OCI-LY3 (cell line): ENCODE measurements at regions not wholly inside any gene's neighbourhood (a gene's known extent, or its start where the extent isn't known, plus 50 kb on each side); places are given as distances from the start of the nearest gene placed in this dataset.

ENCODE experiments used
- H2AFZ ChIP-seq: fragments of 200-600, 300-600 bp; shearing (Covaris generic); 2 replicates; pipeline ENCODE4 v1.6.0; 2014; ENCODE audit warnings: antibody characterized with exemption, low read depth, low read length
- H3K27ac ChIP-seq: fragments of 200-600, 300-600 bp; sonication (generic); 2 replicates; pipeline ENCODE4 v1.5.1; 2014; ENCODE audit warnings: mild to moderate bottlenecking, low read length, moderate library complexity, mixed read lengths
- H3K27me3 ChIP-seq: fragments of 200-600, 300-600 bp; sonication (generic); 2 replicates; pipeline ENCODE4 v1.6.1; 2014; ENCODE audit warnings: low read depth, low read length, mixed read lengths
- H3K36me3 ChIP-seq: fragments of 200-600, 300-600 bp; sonication (generic); replicated peaks from 2 replicates; pipeline ENCODE3; 2014; ENCODE audit warnings: low read depth, low read length, mixed read lengths
- H3K4me1 ChIP-seq: fragments of 300-600, 200-600 bp; sonication (generic); 2 replicates; pipeline ENCODE4 v1.6.1; 2014; ENCODE audit warnings: low read length, mixed read lengths
- H3K4me2 ChIP-seq: fragments of 200-600, 300-600 bp; sonication (generic); 2 replicates; pipeline ENCODE4 v1.6.1; 2014; ENCODE audit warnings: low read length, mixed read lengths
- H3K4me3 ChIP-seq: fragments of 300-600, 200-600 bp; sonication (generic); 2 replicates; pipeline ENCODE4 v1.5.1; 2014; ENCODE audit warnings: antibody characterized with exemption, mild to moderate bottlenecking, low read length, moderate library complexity
- H3K79me2 ChIP-seq: fragments of 300-600, 200-600 bp; shearing (Covaris generic); 2 replicates; pipeline ENCODE4 v1.6.1; 2014; ENCODE audit warnings: mild to moderate bottlenecking, low read length, mixed read lengths
- H3K9ac ChIP-seq: fragments of 300-600, 200-600 bp; shearing (Covaris generic); 2 replicates; pipeline ENCODE4 v1.6.0; 2014; ENCODE audit warnings: mild to moderate bottlenecking, low read length, moderate library complexity
- H3K9me3 ChIP-seq: fragments of 200-600, 300-600 bp; shearing (Covaris generic); 2 replicates; pipeline ENCODE4 v1.6.1; 2014; ENCODE audit warnings: low read length, mixed read lengths; ENCODE audit not compliant: insufficient read depth
- H4K20me1 ChIP-seq: fragments of 200-600, 300-600 bp; sonication (generic); 2 replicates; pipeline ENCODE4 v1.6.1; 2016; ENCODE audit warnings: low read length, mixed read lengths; ENCODE audit not compliant: insufficient read depth
- CTCF ChIP-seq: fragments of 200-600, 300-600 bp; sonication (generic); IDR thresholded peaks from 2 replicates; pipeline ENCODE4 v1.5.1; 2014; ENCODE audit warnings: antibody characterized with exemption, low read length, low read depth
- EZH2phosphoT487 ChIP-seq: fragments of 200-600 bp; shearing (Covaris generic); IDR thresholded peaks from 2 replicates; pipeline ENCODE4 v1.6.1; 2018; ENCODE audit warnings: antibody characterized with exemption, mixed run types, low read depth

- no peak for TF ChIP-seq EZH2phosphoT487
- no peak for TF ChIP-seq CTCF
- Histone ChIP-seq H3K27me3 (no peaks in the 10 kb centered on the region), H3K9me3 (no peaks in the 10 kb centered on the region), H3K36me3 (no peaks in the 10 kb centered on the region), H3K79me2 (no peaks in the 10 kb centered on the region), H3K4me3 (no peak overlapping the region), H3K4me1 (no peaks in the 10 kb centered on the region), H3K9ac (no peak overlapping the region), H3K27ac (no peak overlapping the region), H3K4me2 (no peak overlapping the region), H4K20me1 (no peaks in the 10 kb centered on the region), H2AFZ (no peak overlapping the region)
Measured at GRCh38 chr6:121579478-121579877, 144.0 kb downstream of the GJA1 start.

GRCh38 chr6:121581327-121581726 lies 145.9 kb downstream of the GJA1 start:
- TF ChIP-seq EZH2phosphoT487 (no peak), CTCF (no peak)
- H3K36me3 ChIP-seq = no peaks in the 10 kb centered on the region
- no peaks in the 10 kb centered on the region for H3K9me3 ChIP-seq
- no peak overlapping the region for H3K4me2 ChIP-seq
- H2AFZ ChIP-seq = no peak overlapping the region
- H4K20me1 ChIP-seq = no peaks in the 10 kb centered on the region
- H3K79me2 ChIP-seq = no peaks in the 10 kb centered on the region
- no peak overlapping the region for H3K9ac ChIP-seq
- H3K27me3 ChIP-seq = no peaks in the 10 kb centered on the region
- H3K4me3 ChIP-seq = no peak overlapping the region
- H3K4me1 ChIP-seq = no peaks in the 10 kb centered on the region
- H3K27ac ChIP-seq = no peak overlapping the region

- no peaks in the 10 kb centered on the region for H3K36me3 ChIP-seq
- H3K79me2 ChIP-seq = no peaks in the 10 kb centered on the region
- no peaks in the 10 kb centered on the region for H3K4me1 ChIP-seq
- no peaks in the 10 kb centered on the region for H3K9me3 ChIP-seq
- H3K4me2 ChIP-seq = no peak overlapping the region
- H3K27me3 ChIP-seq = no peaks in the 10 kb centered on the region
- no peaks in the 10 kb centered on the region for H4K20me1 ChIP-seq
- no peak overlapping the region for H3K9ac ChIP-seq
- TF ChIP-seq CTCF (no peak), EZH2phosphoT487 (no peak)
- no peak overlapping the region for H3K27ac ChIP-seq
- H2AFZ ChIP-seq = no peak overlapping the region
- H3K4me3 ChIP-seq = no peak overlapping the region
Measured at GRCh38 chr6:121582262-121582661, 146.8 kb downstream of the GJA1 start.

- no peaks in the 10 kb centered on the region for H3K79me2 ChIP-seq
- H3K4me3 ChIP-seq = no peak overlapping the region
- no peaks in the 10 kb centered on the region for H3K9me3 ChIP-seq
- no peak overlapping the region for H3K4me2 ChIP-seq
- H2AFZ ChIP-seq = no peak overlapping the region
- H4K20me1 ChIP-seq = no peaks in the 10 kb centered on the region
- H3K36me3 ChIP-seq = no peaks in the 10 kb centered on the region
- no peak overlapping the region for H3K27ac ChIP-seq
- TF ChIP-seq EZH2phosphoT487 = no peak
- no peak for TF ChIP-seq CTCF
- no peaks in the 10 kb centered on the region for H3K27me3 ChIP-seq
- no peak overlapping the region for H3K9ac ChIP-seq
- H3K4me1 ChIP-seq = no peaks in the 10 kb centered on the region
Measured at GRCh38 chr6:121584586-121585369, 149.3 kb downstream of the GJA1 start.
